ENCODE measurements at regions not wholly inside any gene's neighbourhood (a gene's known extent, or its start where the extent isn't known, plus 50 kb on each side); places are given as distances from the start of the nearest gene placed in this dataset.

DNA sequence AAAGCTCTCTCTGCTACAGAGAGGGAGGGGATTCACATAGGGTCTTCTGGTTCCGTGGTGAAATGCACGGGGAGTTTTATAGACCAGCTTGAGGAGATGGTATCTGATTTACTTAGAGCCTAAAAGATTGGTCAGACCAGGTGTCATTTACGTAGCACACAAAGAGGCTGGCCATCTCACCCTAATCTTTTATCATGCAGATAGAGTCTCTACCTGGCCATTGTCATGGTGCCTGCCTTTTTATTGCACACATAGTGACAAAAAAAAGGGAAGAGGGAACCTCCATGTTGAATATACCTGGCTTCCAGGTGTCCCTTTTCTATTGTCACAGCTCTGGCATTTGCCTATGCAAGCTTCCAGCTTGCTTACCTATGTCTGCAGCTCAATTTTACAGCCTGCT lies 1456.1 kb downstream of the GATA3 start:
- TF ChIP-seq CTCF (IDR thresholded peaks at IDR 0.05) = no peak
- no peak for TF ChIP-seq EZH2 (IDR thresholded peaks at IDR 0.05)

Measured in neural progenitor cell (in vitro differentiated cells).